C1 segment of cervical spinal cord (tissue), 14 donors: ENCODE measurements at regions not wholly inside any gene's neighbourhood (a gene's known extent, or its start where the extent isn't known, plus 50 kb on each side); places are given as distances from the start of the nearest gene placed in this dataset.

Experiments used
- DNase-seq, 14 donors: peaks; one replicate each; lab custom pipeline; 2025; lab: John Stamatoyannopoulos, UW

DNA sequence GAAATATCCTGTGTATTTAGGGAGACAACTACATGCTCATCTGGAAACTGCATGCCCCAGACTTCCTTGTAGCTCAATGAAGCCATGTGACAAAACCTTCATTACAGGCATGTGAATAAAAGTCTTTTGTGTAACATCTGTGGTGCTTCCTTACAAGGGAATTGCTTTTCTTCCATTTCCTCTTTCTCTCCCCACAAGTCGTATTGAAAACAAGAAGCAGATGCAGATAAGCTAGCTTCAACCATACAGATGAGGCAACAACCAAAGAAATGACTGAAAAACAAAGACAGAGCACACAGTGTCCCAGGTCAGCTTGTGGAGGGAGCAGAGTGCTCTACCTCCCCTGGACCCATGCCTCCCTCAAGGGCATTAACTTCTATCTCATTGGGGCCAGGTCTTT, 115.8 kb upstream of the INPP4B start:
- DNase-seq = peak in 2 of 14 donors; percentile 9

- DNase-seq = no peak
These were observed 128.2 kb upstream of the INPP4B start for GRCh38 chr4:142974328-142974727.

GRCh38 chr4:142975618-142976017, 129.5 kb upstream of the INPP4B start:
- no peak for DNase-seq

DNA sequence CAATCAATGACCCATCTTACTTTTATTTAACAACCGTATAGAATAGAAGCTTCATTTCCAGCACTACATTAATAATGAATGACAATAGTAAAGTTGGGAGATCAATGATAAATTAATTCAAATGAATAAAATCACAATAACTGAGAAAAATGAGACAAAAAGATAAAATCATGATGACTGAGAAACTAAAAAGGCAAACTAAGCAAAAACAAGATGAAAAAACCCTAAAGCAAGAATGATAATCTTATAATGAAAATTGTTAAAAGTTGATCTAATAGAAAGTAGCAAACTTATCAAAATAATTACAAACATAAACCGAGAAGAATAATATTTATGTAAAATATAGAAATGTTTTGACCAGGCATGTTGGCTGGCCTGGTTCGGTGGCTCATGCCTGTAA, 130.4 kb upstream of the INPP4B start:
- no peak for DNase-seq

GRCh38 chr4:142977182-142977581, 131.1 kb upstream of the INPP4B start:
- no peak for DNase-seq

- DNase-seq = no peak
These were observed 137.0 kb upstream of the INPP4B start for GRCh38 chr4:142983065-142983464.

DNA sequence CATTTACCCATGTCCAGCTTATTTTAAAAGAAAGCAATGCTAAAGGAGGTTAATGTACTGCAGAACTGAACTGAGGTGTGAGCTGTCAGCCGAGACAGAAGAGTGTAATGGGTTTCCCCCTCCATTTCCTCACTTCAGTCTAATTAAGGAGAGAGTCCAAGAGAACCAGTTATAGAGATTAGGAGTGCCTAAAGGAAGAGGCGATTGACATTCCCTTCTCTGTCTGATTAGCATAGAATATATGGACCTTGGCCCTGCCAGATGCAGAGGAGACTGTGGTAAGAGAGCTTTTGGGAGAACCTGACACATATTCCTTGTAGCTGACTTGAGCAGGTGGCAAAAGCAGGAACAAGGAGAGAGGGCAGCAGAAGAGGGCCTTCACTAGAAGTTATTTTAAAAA, 137.5 kb upstream of the INPP4B start:
- no peak for DNase-seq

- no peak for DNase-seq
These were observed 138.9 kb upstream of the INPP4B start for GRCh38 chr4:142984871-142985585.

- no peak for DNase-seq
These were observed 168.5 kb upstream of the USP38 start for GRCh38 chr4:143016171-143016570.

DNA sequence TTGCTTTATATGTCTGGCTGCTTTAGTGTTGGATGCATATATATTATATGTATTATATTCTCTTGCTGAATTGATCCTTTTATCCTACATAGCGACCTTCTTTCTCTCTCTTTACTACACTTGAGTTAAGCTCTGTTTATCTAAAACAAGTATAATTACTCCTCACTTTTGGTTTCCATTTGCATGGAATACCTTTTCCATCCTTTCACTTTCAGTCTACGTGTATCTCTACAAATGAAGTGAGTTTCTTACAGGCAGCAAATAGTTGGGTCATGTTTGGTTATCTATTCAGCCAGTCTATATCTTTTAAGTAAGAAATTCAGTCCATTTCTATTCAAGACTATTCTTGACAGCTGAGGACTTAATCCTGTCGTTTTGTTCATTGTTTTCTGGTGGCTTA, 167.5 kb upstream of the USP38 start:
- DNase-seq = no peak

DNA sequence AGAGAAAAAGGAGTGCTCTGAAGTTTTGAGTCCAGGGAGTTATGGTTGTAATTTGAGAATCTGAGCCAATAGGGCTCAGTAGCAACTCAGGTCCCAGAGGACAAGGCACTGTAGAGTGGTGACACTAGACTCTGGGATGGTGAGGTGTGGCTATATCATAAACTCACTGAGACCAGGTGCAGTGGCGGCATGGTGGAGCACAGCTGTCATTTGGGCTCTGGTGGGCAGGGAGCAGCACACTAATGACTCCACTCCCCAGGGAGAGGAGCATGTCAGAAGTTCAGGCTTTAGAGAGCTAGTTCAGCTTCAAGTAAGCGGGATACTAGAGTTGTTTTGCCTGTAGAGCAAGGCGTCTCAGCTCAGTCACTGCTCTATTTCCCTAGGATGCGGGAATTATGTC, 165.4 kb upstream of the USP38 start:
- DNase-seq = no peak

DNA sequence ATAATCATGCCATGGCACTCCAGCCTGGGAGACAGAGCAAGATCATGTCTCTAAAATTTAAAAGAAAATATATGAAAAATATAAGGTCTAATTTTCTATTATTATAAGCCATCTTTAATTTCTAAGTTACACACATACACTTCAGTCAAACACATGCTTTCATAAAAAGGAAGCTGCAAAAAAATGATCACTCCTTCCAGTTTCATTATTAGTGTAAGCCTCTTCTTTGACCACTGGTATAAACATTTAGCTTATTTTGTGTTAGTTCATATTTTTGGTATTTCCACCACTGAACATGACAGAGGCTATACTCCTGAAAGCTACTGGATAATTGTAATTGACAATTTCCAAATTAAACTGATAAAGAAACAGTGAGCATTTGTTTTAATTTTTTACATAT, 163.3 kb upstream of the USP38 start:
- no peak for DNase-seq

- DNase-seq = no peak
These were observed 161.3 kb upstream of the USP38 start for GRCh38 chr4:143023239-143023918.

DNA sequence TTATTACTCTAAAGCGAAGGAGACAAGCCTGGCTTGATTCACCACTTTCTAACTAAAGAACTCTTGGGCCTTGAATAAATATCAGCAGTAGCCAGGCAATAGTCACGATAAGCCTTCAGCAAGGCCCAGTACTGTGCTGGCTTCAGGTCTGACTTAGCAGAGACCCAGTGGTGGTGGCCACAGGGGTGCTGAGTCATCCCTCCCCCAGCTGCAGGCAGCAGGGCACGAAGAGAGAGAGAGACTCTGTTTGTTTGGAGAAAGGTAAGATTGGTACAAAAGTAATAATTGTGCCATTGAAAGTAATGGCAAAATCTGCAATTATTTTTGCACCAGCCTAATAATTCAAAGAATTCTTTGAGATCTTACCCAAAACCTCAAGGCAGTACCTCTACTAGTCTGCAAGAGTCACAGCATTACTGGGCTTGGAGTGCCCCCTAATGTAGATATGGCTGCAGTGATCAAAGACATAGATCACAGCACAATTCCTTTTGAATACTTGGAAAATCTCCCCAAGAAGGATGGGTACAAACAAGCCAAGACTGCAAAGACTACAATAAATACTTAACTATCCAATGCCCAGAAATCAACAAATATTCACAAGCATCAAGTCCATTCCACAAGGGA, 159.5 kb upstream of the USP38 start:
- DNase-seq = peak in 1 of 14 donors; percentile 17

DNA sequence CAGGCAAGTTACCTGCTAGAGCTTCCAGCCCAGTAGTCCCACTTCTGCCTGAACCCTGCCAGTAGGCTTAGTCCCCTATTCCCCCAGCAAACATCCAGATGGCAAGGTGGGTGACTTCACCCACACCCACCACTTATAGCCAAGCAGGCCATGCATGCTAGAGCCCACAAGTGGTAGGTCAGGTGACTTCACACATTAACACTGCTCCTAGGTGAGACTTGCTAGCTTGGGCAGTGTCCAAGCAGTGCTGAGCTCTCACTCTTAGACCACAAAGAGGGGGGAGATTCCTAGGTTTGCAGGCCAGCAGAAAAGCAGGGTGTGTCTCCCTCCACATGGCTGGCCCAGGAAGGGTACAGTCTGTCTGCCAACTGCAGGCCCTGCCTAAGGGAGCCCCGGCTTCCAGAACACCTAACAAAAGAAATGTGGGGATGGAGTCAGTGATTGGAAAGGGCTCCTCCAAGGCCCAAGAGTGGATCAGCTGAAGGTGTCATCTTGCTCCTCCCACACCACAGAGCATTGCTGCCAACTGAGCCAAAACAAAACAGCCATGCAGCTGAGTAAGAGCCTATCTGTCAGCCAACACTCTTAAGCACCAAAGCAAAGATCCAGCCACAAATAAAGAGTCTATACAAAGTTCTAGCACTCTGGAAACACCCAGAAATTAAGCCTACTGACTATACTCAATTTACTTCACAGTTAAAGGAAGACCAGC, 158.1 kb upstream of the USP38 start:
- no peak for DNase-seq

DNA sequence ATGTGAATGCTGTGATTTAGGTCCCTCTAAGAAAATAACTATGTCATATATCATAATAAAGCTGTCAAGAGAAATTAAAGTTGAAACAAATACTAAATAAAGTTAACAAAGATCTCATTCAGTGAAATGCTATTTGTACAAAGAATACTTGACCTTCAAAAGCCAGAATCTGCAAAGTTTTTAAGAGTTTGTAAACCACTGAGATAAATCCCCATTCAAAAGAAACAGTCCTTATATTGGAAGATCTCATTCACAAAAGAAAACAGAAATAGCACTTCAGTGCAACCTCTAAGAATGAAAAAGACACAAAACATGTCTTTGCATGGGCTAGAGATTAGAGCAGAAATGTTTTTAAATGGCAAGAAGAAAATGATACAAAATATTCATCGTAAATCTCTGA, 149.1 kb upstream of the USP38 start:
- DNase-seq = no peak

DNA sequence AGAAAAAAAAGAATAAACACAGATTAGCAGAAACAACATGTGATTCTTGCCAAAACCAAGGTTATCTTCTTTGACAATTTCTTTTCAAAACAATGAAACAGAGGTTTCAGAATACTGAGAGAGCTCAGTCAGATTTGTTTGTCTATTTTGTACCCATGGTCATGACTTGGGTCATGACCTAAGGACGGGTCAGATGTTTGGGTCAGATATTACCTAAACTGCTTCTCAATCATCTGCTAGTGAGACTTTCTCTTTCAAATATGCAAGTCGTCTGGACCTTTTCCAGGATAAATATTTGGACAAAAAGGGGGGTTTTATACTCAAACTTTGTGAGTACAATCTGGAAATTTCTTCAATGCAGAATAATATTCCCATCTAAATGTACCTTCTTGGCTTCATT, 148.3 kb upstream of the USP38 start:
- DNase-seq = no peak

GRCh38 chr4:143046454-143046853, 138.3 kb upstream of the USP38 start:
- peak in 8 of 14 donors; percentile 11 to 41 (median 28) for DNase-seq

GRCh38 chr4:143046906-143047305, 137.8 kb upstream of the USP38 start:
- no peak for DNase-seq

- DNase-seq = no peak
These were observed 129.7 kb upstream of the USP38 start for GRCh38 chr4:143054971-143055370.

DNA sequence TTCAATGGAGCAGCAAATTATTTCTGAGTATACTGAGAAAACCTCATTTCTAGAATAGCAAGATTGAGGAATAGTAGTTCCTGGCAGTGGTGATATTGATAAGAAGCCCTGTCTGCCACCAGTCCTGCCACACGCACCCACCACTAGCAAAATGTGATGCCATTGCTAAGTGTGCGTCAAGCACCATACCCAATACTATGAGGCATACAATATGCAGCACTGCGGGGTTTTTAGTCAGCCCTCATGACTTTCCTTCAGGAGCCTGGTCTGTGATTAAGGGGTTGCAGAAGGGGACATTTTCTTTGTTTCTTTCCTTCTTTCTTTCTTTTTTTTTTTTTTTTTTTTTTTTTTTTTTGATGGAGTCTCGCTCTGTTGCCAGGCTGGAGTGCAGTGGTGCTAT, 128.7 kb upstream of the USP38 start:
- no peak for DNase-seq

- no peak for DNase-seq
These were observed 113.4 kb upstream of the USP38 start for GRCh38 chr4:143071351-143071750.
